Heart left ventricle (tissue), 16 donors: ENCODE measurements at regions not wholly inside any gene's neighbourhood (a gene's known extent, or its start where the extent isn't known, plus 50 kb on each side); places are given as distances from the start of the nearest gene placed in this dataset.

Experiments
- ATAC-seq, 4 donors: fragments of 200-7000 bp; cut with Tn5 transposase; one replicate each; pipeline ENCODE4 v1.9.1; 2020 to 2022; ENCODE audit warnings: moderate library complexity in 4 of 4, mild to moderate bottlenecking in 3 of 4, moderate number of reproducible peaks in 1 of 4
- DNase-seq, 5 donors: peaks; one replicate each; pipeline ENCODE4 v3.0.0-alpha.2; 2020
- H3K27ac ChIP-seq, 12 donors: fragments of 200-600 bp; sonication (generic) in 4 of 12; one replicate each; pipeline versions ENCODE4 v1.5.0 to v1.8.0; 2016 to 2022; ENCODE audit warnings: mild to moderate bottlenecking in 2 of 12
- H3K27me3 ChIP-seq, 9 donors: fragments of 200-600 bp; sonication (generic) in 2 of 9; one replicate each; pipeline versions ENCODE4 v1.5.1 to v1.8.0; 2016 to 2022; ENCODE audit warnings: mild to moderate bottlenecking in 3 of 9
- H3K36me3 ChIP-seq, 9 donors: fragments of 200-600 bp; sonication (generic) in 2 of 9; one replicate each; pipeline versions ENCODE4 v1.5.0 to v1.8.0; 2018 to 2022; ENCODE audit warnings: mild to moderate bottlenecking in 2 of 9
- H3K4me1 ChIP-seq, 12 donors: fragments of 200-600 bp; sonication (generic) in 4 of 12; one replicate each; pipeline versions ENCODE4 v1.5.0 to v1.8.0; 2016 to 2022; ENCODE audit warnings: mild to moderate bottlenecking in 3 of 12
- H3K4me3 ChIP-seq, 12 donors: fragments of 200-600 bp; sonication (generic) in 4 of 12; one replicate each; pipeline versions ENCODE4 v1.5.0 to v1.8.0; 2017 to 2022; ENCODE audit warnings: mild to moderate bottlenecking in 9 of 12, moderate library complexity in 4 of 12
- H3K9me3 ChIP-seq, 12 donors: fragments of 200-600 bp; sonication (generic) in 4 of 12; one replicate each; pipeline versions ENCODE4 v1.5.0 to v1.8.0; 2016 to 2022; ENCODE audit warnings: mild to moderate bottlenecking in 1 of 12
- POLR2A ChIP-seq, 2 donors: fragments of 450-650 bp; IDR thresholded peaks; one replicate each; pipeline ENCODE4 v1.6.1; 2017; ENCODE audit warnings: antibody characterized with exemption in 2 of 2, mild to moderate bottlenecking in 2 of 2, moderate library complexity in 2 of 2
- WGBS, 4 donors: extraction: QIAGEN DNeasy Blood & Tissue Kit in 2 of 4; methylation state at CpG; one replicate each; pipeline versions ENCODE4 v1.1.5 to v1.1.7; 2013 to 2018; 5-methylcytosine and 5-hydroxymethylcytosine counted together
- intact Hi-C, 10 donors: fragments of 100-400 bp; cut with DNase I; formaldehyde crosslinking; loops; one replicate each; pipeline versions ENCODE4 v1.11.1 to v1.14.2; 2022
- TF ChIP-seq, protein P1 (sequence below), 12 donors: fragments of 200-600 bp; sonication (generic) in 4 of 12; IDR thresholded peaks; one replicate each; pipeline versions ENCODE4 v1.5.0 to v1.8.0; 2018 to 2022; ENCODE audit warnings: antibody characterized with exemption in 12 of 12, mild to moderate bottlenecking in 5 of 12
- donor health status: ischemic (EF 13 %, LVEDD 7.1; RV severe dilation, severe dysfunction).
- donor health status: healthy with polysubstance abuse.
- donor health status: DM: no; HTN: yes; CAD: no.
- donor health status: DM: no; HTN: no; CAD: no.
- donor health status: ischemic (EF 25% LVEDD 6.9; RV normal size, moderate dysfunction).
- donor health status: ischemic (EF 25% LVEDD 5.7; RV mildly dilated, moderate dysfunction).
- donor health status: healthy.
- donor health status: DM: yes; HTN: yes; CAD: no.
- donor health status: ischemic (EF 35%, LVEDD 5.7; RV mildly dilated, moderate dysfunction).
- donor health status: nonischemic (EF 11% LVEDD 7.7; RV severe dilation, severe dysfunction).
- donor health status: DM: yes; HTN: yes; CAD: no.
- donor health status: PGD.
- donor health status: ischemic (EF 29% LVEDD 5.4; RV normal size, mild dysfunction).
- donor health status: nonischemic (EF 23%, LVEDD 6.1; RV moderate dilation, normal function).

DNA sequence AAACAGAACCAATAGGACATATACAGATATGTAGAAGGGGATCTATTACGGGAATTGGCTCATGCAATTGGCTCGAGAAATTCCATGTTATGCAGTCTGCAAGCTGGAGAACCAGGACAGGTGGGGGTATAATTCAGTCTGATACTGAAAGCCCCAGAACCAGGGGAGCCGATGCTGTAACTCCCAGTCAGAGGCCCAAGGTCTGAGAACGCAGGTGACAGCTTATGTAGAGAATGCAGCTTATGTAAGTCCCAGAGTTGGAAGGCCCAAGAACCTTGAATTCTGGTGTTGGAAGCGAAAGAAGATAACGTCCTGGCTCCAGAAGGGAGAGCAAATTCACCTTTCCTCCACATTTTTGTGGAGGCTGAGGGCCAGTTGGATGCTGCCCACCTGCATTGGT, 62.7 kb downstream of the CCNL1 start:
- Histone ChIP-seq H3K27ac (peak overlapping the region in 7 of 12 donors; percentile 26 to 100 (median 99)), H3K4me1 (peaks cover 0 to 56% (median 23%) of the 10 kb centered on the region in 12 donors), H3K36me3 (no peaks in the 10 kb centered on the region), H3K27me3 (no peaks in the 10 kb centered on the region), H3K9me3 (no peaks in the 10 kb centered on the region), H3K4me3 (no peak overlapping the region)
- DNase-seq = no peak
- no peak for ATAC-seq
- intact Hi-C loops = no loop called here
- 58 to 78% (median 67%) methylated on average over 6 of the region's 6 CpGs for WGBS, 4 donors
- no peak for TF ChIP-seq POLR2A (IDR thresholded peaks at IDR 0.05)

DNA sequence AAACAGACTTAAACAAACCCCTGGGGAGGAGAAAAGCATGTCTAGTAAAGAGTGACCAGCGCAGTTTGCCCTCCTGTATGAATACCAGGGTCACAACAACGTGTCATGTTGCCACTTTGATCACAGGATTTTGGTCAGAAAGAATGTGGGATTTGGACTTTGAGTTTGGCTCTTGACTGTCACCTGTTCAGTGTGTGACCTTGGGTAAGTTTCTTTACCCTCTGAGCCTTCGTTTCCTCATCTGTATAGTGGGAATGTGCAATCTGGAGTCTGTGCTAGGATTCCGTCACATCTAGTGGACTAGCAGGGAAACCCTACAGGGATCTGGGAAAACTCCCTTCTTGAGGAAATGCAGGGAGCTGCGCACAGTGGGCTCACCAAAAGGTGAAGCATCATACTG, 63.6 kb downstream of the CCNL1 start:
- TF ChIP-seq, protein P1, sequence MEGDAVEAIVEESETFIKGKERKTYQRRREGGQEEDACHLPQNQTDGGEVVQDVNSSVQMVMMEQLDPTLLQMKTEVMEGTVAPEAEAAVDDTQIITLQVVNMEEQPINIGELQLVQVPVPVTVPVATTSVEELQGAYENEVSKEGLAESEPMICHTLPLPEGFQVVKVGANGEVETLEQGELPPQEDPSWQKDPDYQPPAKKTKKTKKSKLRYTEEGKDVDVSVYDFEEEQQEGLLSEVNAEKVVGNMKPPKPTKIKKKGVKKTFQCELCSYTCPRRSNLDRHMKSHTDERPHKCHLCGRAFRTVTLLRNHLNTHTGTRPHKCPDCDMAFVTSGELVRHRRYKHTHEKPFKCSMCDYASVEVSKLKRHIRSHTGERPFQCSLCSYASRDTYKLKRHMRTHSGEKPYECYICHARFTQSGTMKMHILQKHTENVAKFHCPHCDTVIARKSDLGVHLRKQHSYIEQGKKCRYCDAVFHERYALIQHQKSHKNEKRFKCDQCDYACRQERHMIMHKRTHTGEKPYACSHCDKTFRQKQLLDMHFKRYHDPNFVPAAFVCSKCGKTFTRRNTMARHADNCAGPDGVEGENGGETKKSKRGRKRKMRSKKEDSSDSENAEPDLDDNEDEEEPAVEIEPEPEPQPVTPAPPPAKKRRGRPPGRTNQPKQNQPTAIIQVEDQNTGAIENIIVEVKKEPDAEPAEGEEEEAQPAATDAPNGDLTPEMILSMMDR (IDR thresholded peaks at IDR 0.05) = no peak
- no peak for TF ChIP-seq POLR2A (IDR thresholded peaks at IDR 0.05)
- WGBS, 4 donors = 86 to 95% (median 89%) methylated on average over 5 of the region's 5 CpGs
- Histone ChIP-seq H3K27me3 (no peaks in the 10 kb centered on the region), H3K4me3 (no peak overlapping the region), H3K27ac (peak overlapping the region in 8 of 12 donors; percentile 26 to 100 (median 75)), H3K9me3 (no peaks in the 10 kb centered on the region), H3K36me3 (no peaks in the 10 kb centered on the region), H3K4me1 (peaks cover 0 to 64% (median 26%) of the 10 kb centered on the region in 12 donors)
- intact Hi-C loops = no loop called here
- DNase-seq = no peak
- ATAC-seq = no peak
